Body of pancreas (tissue), 4 donors: ENCODE measurements at regions not wholly inside any gene's neighbourhood (a gene's known extent, or its start where the extent isn't known, plus 50 kb on each side); places are given as distances from the start of the nearest gene placed in this dataset.

ENCODE experiments used
- POLR2A ChIP-seq, 3 donors: fragments of 450-650 bp; IDR thresholded peaks; one replicate each; pipeline ENCODE4 v1.6.1; 2016; ENCODE audit warnings: antibody characterized with exemption in 3 of 3, mild to moderate bottlenecking in 2 of 3
- TF ChIP-seq, protein P1 (sequence below), 7 experiments: fragments of 450-650 bp in 4 of 7; fragments of 200-600 bp in 3 of 7; sonication (generic) in 3 of 7; IDR thresholded peaks; one replicate each; pipeline ENCODE4 v1.5.1; 2016 to 2019; ENCODE audit warnings: antibody characterized with exemption in 7 of 7

DNA sequence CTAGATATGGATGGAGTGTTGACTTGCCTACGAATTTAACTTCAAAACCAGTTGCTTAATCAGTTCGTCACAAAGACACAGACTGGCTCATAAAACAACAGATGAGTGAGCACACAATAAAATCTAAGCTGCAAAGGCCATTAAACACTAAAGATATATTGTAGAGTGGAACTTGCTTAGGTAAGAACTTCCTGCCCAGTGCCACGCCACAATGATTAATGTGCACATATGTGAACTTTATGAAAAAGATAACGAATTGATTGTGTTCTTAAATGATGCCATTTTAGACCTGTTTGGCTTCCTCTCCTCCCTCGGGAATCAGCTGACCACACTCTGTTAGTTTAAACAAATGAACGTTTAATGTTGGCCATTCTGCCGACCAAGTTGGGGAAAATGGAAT, 2031.3 kb upstream of the CELF4 start:
- TF ChIP-seq POLR2A (IDR thresholded peaks at IDR 0.05), result no peak
- TF ChIP-seq, protein P1, sequence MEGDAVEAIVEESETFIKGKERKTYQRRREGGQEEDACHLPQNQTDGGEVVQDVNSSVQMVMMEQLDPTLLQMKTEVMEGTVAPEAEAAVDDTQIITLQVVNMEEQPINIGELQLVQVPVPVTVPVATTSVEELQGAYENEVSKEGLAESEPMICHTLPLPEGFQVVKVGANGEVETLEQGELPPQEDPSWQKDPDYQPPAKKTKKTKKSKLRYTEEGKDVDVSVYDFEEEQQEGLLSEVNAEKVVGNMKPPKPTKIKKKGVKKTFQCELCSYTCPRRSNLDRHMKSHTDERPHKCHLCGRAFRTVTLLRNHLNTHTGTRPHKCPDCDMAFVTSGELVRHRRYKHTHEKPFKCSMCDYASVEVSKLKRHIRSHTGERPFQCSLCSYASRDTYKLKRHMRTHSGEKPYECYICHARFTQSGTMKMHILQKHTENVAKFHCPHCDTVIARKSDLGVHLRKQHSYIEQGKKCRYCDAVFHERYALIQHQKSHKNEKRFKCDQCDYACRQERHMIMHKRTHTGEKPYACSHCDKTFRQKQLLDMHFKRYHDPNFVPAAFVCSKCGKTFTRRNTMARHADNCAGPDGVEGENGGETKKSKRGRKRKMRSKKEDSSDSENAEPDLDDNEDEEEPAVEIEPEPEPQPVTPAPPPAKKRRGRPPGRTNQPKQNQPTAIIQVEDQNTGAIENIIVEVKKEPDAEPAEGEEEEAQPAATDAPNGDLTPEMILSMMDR (IDR thresholded peaks at IDR 0.05), result no peak
